ENCODE measurements at regions not wholly inside any gene's neighbourhood (a gene's known extent, or its start where the extent isn't known, plus 50 kb on each side); places are given as distances from the start of the nearest gene placed in this dataset.
"Not testable (repeated sequence)": the region's sequence is repeated elsewhere in the genome, so short reads cannot be mapped to it uniquely, and the experiment has no call there.

GRCh38 chr2:22110244-22110651, 986.5 kb downstream of the TDRD15 start:
- no peak for DNase-seq (ENCODE audit: low read depth)

GRCh38 chr2:22124003-22124402, 1000.2 kb downstream of the TDRD15 start:
- no peak for DNase-seq (ENCODE audit: low read depth)

- no peak for DNase-seq (ENCODE audit: low read depth)
Measured at GRCh38 chr2:22126106-22126505, 1002.3 kb downstream of the TDRD15 start.

- no peak for DNase-seq (ENCODE audit: low read depth)
Measured at GRCh38 chr2:22126978-22127377, 1003.2 kb downstream of the TDRD15 start.

- DNase-seq (ENCODE audit: low read depth), result no peak
Measured at GRCh38 chr2:22134421-22134820, 1010.7 kb downstream of the TDRD15 start.

- DNase-seq (ENCODE audit: low read depth), result no peak
Measured at GRCh38 chr2:22136446-22136845, 1012.7 kb downstream of the TDRD15 start.

GRCh38 chr2:22143840-22144239, 1020.1 kb downstream of the TDRD15 start:
- no peak for DNase-seq (ENCODE audit: low read depth)

- no peak for DNase-seq (ENCODE audit: low read depth)
Measured at GRCh38 chr2:22153931-22154613, 1030.3 kb downstream of the TDRD15 start.

- not testable (repeated sequence) for DNase-seq (ENCODE audit: low read depth)
Measured at GRCh38 chr2:22156661-22157060, 1032.9 kb downstream of the TDRD15 start.

GRCh38 chr2:22167256-22167655, 1043.5 kb downstream of the TDRD15 start:
- DNase-seq (ENCODE audit: low read depth), result no peak

GRCh38 chr2:22175003-22175402, 1051.2 kb downstream of the TDRD15 start:
- no peak for DNase-seq (ENCODE audit: low read depth)

- no peak for DNase-seq (ENCODE audit: low read depth)
Measured at GRCh38 chr2:22185251-22185650, 1061.5 kb downstream of the TDRD15 start.

- DNase-seq (ENCODE audit: low read depth), result not testable (repeated sequence)
Measured at GRCh38 chr2:22186261-22186828, 1062.6 kb downstream of the TDRD15 start.

GRCh38 chr2:22189893-22190480, 1066.2 kb downstream of the TDRD15 start:
- no peak for DNase-seq (ENCODE audit: low read depth)

- DNase-seq (ENCODE audit: low read depth), result no peak
Measured at GRCh38 chr2:22194218-22194617, 1070.5 kb downstream of the TDRD15 start.

GRCh38 chr2:22196806-22197205, 1073.0 kb downstream of the TDRD15 start:
- no peak for DNase-seq (ENCODE audit: low read depth)

- DNase-seq (ENCODE audit: low read depth), result no peak
Measured at GRCh38 chr2:22198381-22199283, 1074.9 kb downstream of the TDRD15 start.

GRCh38 chr2:22199994-22200393, 1076.2 kb downstream of the TDRD15 start:
- no peak for DNase-seq (ENCODE audit: low read depth)

- DNase-seq (ENCODE audit: low read depth), result no peak
Measured at GRCh38 chr2:22209545-22209944, 1085.8 kb downstream of the TDRD15 start.

- DNase-seq (ENCODE audit: low read depth), result no peak
Measured at GRCh38 chr2:22213237-22213636, 1089.5 kb downstream of the TDRD15 start.

GRCh38 chr2:22215517-22215916, 1091.7 kb downstream of the TDRD15 start:
- no peak for DNase-seq (ENCODE audit: low read depth)

GRCh38 chr2:22217881-22218280, 1094.1 kb downstream of the TDRD15 start:
- no peak for DNase-seq (ENCODE audit: low read depth)

- DNase-seq (ENCODE audit: low read depth), result no peak
Measured at GRCh38 chr2:22221006-22221405, 1097.2 kb downstream of the TDRD15 start.
